ENCODE measurements at regions not wholly inside any gene's neighbourhood (a gene's known extent, or its start where the extent isn't known, plus 50 kb on each side); places are given as distances from the start of the nearest gene placed in this dataset.

GRCh38 chr18:6478121-6478520 is 63.4 kb upstream of the L3MBTL4 start:
- TF ChIP-seq CTCF (IDR thresholded peaks at IDR 0.05; ENCODE audit: insufficient read depth, low read length), result no peak
- TF ChIP-seq SPI1 (IDR thresholded peaks at IDR 0.05; ENCODE audit: borderline replicate concordance, low read depth), result no peak
- no peak for TF ChIP-seq REST (IDR thresholded peaks at IDR 0.05; ENCODE audit: insufficient replicate concordance, low read depth)
- TF ChIP-seq GABPA (IDR thresholded peaks at IDR 0.05; ENCODE audit: low read depth), result no peak
- TF ChIP-seq POLR2AphosphoS5 (IDR thresholded peaks at IDR 0.05; ENCODE audit: low read depth), result no peak
